Endothelial cell (in vitro differentiated cells): ENCODE measurements at regions not wholly inside any gene's neighbourhood (a gene's known extent, or its start where the extent isn't known, plus 50 kb on each side); places are given as distances from the start of the nearest gene placed in this dataset.

Source experiments
- DNase-seq: peaks from one replicate; pipeline ENCODE4 v3.0.0; 2021; ENCODE audit warnings: low spot score
- H3K27ac Mint-ChIP-seq: one replicate; pipeline ENCODE4 v1.8.0; 2021; ENCODE audit warnings: mixed read lengths, inconsistent platforms; ENCODE audit not compliant: unreplicated experiment
- H3K27me3 Mint-ChIP-seq: one replicate; pipeline ENCODE4 v1.8.0; 2021; ENCODE audit warnings: mild to moderate bottlenecking, moderate library complexity, mixed read lengths, inconsistent platforms; ENCODE audit not compliant: unreplicated experiment
- H3K36me3 Mint-ChIP-seq: one replicate; pipeline ENCODE4 v1.8.0; 2021; ENCODE audit warnings: mild to moderate bottlenecking, low read depth, mixed read lengths, inconsistent platforms; ENCODE audit not compliant: unreplicated experiment
- H3K4me1 Mint-ChIP-seq: one replicate; pipeline ENCODE4 v1.8.0; 2021; ENCODE audit warnings: mild to moderate bottlenecking, mixed read lengths, inconsistent platforms; ENCODE audit not compliant: unreplicated experiment
- H3K4me3 Mint-ChIP-seq: one replicate; pipeline ENCODE4 v1.8.0; 2021; ENCODE audit warnings: mild to moderate bottlenecking, mixed read lengths, inconsistent platforms; ENCODE audit not compliant: unreplicated experiment
- H3K9me3 Mint-ChIP-seq: one replicate; pipeline ENCODE4 v1.8.0; 2021; ENCODE audit warnings: mixed read lengths, inconsistent platforms; ENCODE audit not compliant: unreplicated experiment
- CTCF ChIP-seq: fragments of 200-600 bp; sonication (generic); IDR thresholded peaks from one replicate; pipeline ENCODE4 v1.5.0; 2021; ENCODE audit warnings: antibody characterized with exemption; ENCODE audit not compliant: unreplicated experiment

- Mint-ChIP-seq H3K9me3 (no peaks in the 10 kb centered on the region), H3K27me3 (no peaks in the 10 kb centered on the region), H3K4me1 (no peaks in the 10 kb centered on the region), H3K27ac (no peak overlapping the region), H3K36me3 (no peaks in the 10 kb centered on the region), H3K4me3 (no peak overlapping the region)
- DNase-seq, result no peak
- no peak for TF ChIP-seq CTCF
Measured at GRCh38 chr14:76324133-76324532, 51.8 kb upstream of the ESRRB start.
